ENCODE measurements at regions not wholly inside any gene's neighbourhood (a gene's known extent, or its start where the extent isn't known, plus 50 kb on each side); places are given as distances from the start of the nearest gene placed in this dataset.

- Histone ChIP-seq H3K27me3 (ENCODE audit: insufficient read depth, poor library complexity, severe bottlenecking) (no peaks in the 10 kb centered on the region), H3K4me3 (replicated peaks; ENCODE audit: insufficient read depth, low read length) (no peak overlapping the region), H3K27ac (replicated peaks) (no peak overlapping the region)
- TF ChIP-seq SPI1 (IDR thresholded peaks at IDR 0.05; ENCODE audit: borderline replicate concordance, low read depth) = no peak
- no peak for TF ChIP-seq CTCF (IDR thresholded peaks at IDR 0.05; ENCODE audit: insufficient read depth, low read length)
- TF ChIP-seq, protein P1, sequence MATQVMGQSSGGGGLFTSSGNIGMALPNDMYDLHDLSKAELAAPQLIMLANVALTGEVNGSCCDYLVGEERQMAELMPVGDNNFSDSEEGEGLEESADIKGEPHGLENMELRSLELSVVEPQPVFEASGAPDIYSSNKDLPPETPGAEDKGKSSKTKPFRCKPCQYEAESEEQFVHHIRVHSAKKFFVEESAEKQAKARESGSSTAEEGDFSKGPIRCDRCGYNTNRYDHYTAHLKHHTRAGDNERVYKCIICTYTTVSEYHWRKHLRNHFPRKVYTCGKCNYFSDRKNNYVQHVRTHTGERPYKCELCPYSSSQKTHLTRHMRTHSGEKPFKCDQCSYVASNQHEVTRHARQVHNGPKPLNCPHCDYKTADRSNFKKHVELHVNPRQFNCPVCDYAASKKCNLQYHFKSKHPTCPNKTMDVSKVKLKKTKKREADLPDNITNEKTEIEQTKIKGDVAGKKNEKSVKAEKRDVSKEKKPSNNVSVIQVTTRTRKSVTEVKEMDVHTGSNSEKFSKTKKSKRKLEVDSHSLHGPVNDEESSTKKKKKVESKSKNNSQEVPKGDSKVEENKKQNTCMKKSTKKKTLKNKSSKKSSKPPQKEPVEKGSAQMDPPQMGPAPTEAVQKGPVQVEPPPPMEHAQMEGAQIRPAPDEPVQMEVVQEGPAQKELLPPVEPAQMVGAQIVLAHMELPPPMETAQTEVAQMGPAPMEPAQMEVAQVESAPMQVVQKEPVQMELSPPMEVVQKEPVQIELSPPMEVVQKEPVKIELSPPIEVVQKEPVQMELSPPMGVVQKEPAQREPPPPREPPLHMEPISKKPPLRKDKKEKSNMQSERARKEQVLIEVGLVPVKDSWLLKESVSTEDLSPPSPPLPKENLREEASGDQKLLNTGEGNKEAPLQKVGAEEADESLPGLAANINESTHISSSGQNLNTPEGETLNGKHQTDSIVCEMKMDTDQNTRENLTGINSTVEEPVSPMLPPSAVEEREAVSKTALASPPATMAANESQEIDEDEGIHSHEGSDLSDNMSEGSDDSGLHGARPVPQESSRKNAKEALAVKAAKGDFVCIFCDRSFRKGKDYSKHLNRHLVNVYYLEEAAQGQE (IDR thresholded peaks at IDR 0.05; ENCODE audit: insufficient replicate concordance, low read depth) = no peak
- no peak for TF ChIP-seq POLR2AphosphoS5 (IDR thresholded peaks at IDR 0.05; ENCODE audit: low read depth)
- TF ChIP-seq GABPA (IDR thresholded peaks at IDR 0.05; ENCODE audit: low read depth) = no peak
- no peak for DNase-seq (ENCODE audit: low read depth in 1 of 2, low spot score in 1 of 2)
Measured at GRCh38 chr4:96052827-96053226, 212.9 kb downstream of the PDHA2 start.

GRCh38 chr4:96056346-96056934, 216.5 kb downstream of the PDHA2 start:
- no peak for DNase-seq (ENCODE audit: low read depth in 1 of 2, low spot score in 1 of 2)
- no peak for TF ChIP-seq SPI1 (IDR thresholded peaks at IDR 0.05; ENCODE audit: borderline replicate concordance, low read depth)
- TF ChIP-seq, protein P1 (IDR thresholded peaks at IDR 0.05; ENCODE audit: insufficient replicate concordance, low read depth) = no peak
- no peak for TF ChIP-seq GABPA (IDR thresholded peaks at IDR 0.05; ENCODE audit: low read depth)
- no peak for TF ChIP-seq POLR2AphosphoS5 (IDR thresholded peaks at IDR 0.05; ENCODE audit: low read depth)
- no peak for TF ChIP-seq CTCF (IDR thresholded peaks at IDR 0.05; ENCODE audit: insufficient read depth, low read length)
- H3K27me3 ChIP-seq (ENCODE audit: insufficient read depth, poor library complexity, severe bottlenecking) = no peaks in the 10 kb centered on the region
- no peak overlapping the region for H3K27ac ChIP-seq (replicated peaks)
- H3K4me3 ChIP-seq (replicated peaks; ENCODE audit: insufficient read depth, low read length) = no peak overlapping the region

GRCh38 chr4:96063639-96064038, 223.7 kb downstream of the PDHA2 start:
- TF ChIP-seq POLR2AphosphoS5 (IDR thresholded peaks at IDR 0.05; ENCODE audit: low read depth) (no peak), CTCF (IDR thresholded peaks at IDR 0.05; ENCODE audit: insufficient read depth, low read length) (no peak), GABPA (IDR thresholded peaks at IDR 0.05; ENCODE audit: low read depth) (no peak), SPI1 (IDR thresholded peaks at IDR 0.05; ENCODE audit: borderline replicate concordance, low read depth) (no peak)
- TF ChIP-seq, protein P1 (IDR thresholded peaks at IDR 0.05; ENCODE audit: insufficient replicate concordance, low read depth) = no peak
- DNase-seq (ENCODE audit: low read depth in 1 of 2, low spot score in 1 of 2) = no peak
- H3K4me3 ChIP-seq (replicated peaks; ENCODE audit: insufficient read depth, low read length) = no peak overlapping the region
- H3K27me3 ChIP-seq (ENCODE audit: insufficient read depth, poor library complexity, severe bottlenecking) = no peaks in the 10 kb centered on the region
- no peak overlapping the region for H3K27ac ChIP-seq (replicated peaks)

Measured in HL-60 (cell line).